ENCODE measurements at regions not wholly inside any gene's neighbourhood (a gene's known extent, or its start where the extent isn't known, plus 50 kb on each side); places are given as distances from the start of the nearest gene placed in this dataset.

DNA sequence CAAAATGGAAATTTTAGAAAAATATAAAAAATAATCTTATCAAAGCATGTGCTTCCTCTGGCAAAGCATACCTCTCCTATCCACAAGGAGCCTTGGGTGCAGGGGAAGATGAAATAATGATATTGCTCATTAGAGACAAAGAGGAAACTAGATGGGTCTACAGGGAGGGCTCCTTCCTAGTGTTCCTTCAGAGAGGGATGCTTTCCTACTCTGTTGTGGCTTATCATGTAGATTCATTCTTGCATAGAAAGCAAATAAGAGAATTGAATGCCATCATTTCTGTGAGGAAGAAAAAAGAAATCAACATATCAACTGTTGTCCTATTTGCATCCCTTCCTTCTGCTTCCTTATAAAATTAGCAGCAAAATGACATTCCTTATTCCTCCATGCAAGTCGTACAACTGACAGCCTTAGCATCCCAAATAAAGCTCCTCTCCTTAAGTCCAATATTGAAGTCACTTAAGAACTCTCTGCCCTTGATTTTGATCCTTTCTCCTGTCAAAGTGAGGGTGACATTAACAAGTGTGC lies 543.9 kb upstream of the PLXNA2 start:
- DNase-seq (ENCODE audit: low read depth, low spot score) (no peak), ATAC-seq (no peak)
- Histone ChIP-seq H3K27me3 (ENCODE audit: control insufficient read depth, insufficient read depth, low read length) (no peaks in the 10 kb centered on the region), H3K4me1 (ENCODE audit: control insufficient read depth, insufficient read depth, low read length) (no peaks in the 10 kb centered on the region), H3K9me3 (ENCODE audit: control insufficient read depth, insufficient read depth, low read depth, low read length) (no peaks in the 10 kb centered on the region), H3K27ac (ENCODE audit: low read length) (no peak overlapping the region), H3K36me3 (ENCODE audit: control insufficient read depth, insufficient read depth, low read length) (no peaks in the 10 kb centered on the region), H3K4me3 (ENCODE audit: low read depth in 2 of 2, low read length in 2 of 2) (no peak overlapping the region)
- POLR2A ChIA-PET: no interaction called here
- no peak for TF ChIP-seq SIN3A (IDR thresholded peaks at IDR 0.05; ENCODE audit: borderline replicate concordance, insufficient read depth, low read depth, low read length)
- in situ Hi-C loops (cut with HindIII; ENCODE audit: low pct_unique_long_range_greater_than_20kb, low sequenced_read_pairs) (no loop called here), intact Hi-C loops (cut with micrococcal nuclease; ENCODE audit: unreplicated experiment) (no loop called here)
- BruUV-seq (replicated peaks): no TSS peak
- CTCF ChIA-PET: no interaction called here

DNA sequence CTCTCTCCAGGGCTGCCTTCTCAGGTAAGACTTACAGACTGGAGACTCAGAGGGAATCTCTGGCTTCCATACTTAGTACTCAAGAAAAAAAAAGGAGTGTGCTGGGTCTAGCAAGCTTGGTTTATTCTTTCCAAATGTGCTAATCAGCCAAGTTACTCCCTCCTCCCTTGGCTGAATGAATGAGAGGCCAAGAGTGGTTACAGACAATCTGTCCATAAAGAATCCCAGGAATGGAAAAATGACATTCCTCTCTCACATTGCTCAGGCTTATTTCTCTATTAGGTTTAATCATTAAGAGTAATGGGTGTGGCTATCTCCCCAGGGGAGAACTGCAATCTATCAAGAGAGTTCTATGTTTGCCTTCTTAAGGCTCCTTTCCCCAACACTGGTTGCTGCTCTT lies 547.3 kb upstream of the PLXNA2 start:
- ATAC-seq (no peak), DNase-seq (ENCODE audit: low read depth, low spot score) (no peak)
- intact Hi-C loops (cut with micrococcal nuclease; ENCODE audit: unreplicated experiment): no loop called here
- in situ Hi-C loops (cut with HindIII; ENCODE audit: low pct_unique_long_range_greater_than_20kb, low sequenced_read_pairs): no loop called here
- Histone ChIP-seq H3K27ac (ENCODE audit: low read length) (no peak overlapping the region), H3K4me1 (ENCODE audit: control insufficient read depth, insufficient read depth, low read length) (no peaks in the 10 kb centered on the region), H3K27me3 (ENCODE audit: control insufficient read depth, insufficient read depth, low read length) (no peaks in the 10 kb centered on the region), H3K36me3 (ENCODE audit: control insufficient read depth, insufficient read depth, low read length) (no peaks in the 10 kb centered on the region), H3K9me3 (ENCODE audit: control insufficient read depth, insufficient read depth, low read depth, low read length) (no peaks in the 10 kb centered on the region), H3K4me3 (ENCODE audit: low read depth in 2 of 2, low read length in 2 of 2) (no peak overlapping the region)
- BruUV-seq (replicated peaks): no TSS peak
- POLR2A ChIA-PET: no interaction called here
- no peak for TF ChIP-seq SIN3A (IDR thresholded peaks at IDR 0.05; ENCODE audit: borderline replicate concordance, insufficient read depth, low read depth, low read length)
- TF ChIP-seq, protein P1, sequence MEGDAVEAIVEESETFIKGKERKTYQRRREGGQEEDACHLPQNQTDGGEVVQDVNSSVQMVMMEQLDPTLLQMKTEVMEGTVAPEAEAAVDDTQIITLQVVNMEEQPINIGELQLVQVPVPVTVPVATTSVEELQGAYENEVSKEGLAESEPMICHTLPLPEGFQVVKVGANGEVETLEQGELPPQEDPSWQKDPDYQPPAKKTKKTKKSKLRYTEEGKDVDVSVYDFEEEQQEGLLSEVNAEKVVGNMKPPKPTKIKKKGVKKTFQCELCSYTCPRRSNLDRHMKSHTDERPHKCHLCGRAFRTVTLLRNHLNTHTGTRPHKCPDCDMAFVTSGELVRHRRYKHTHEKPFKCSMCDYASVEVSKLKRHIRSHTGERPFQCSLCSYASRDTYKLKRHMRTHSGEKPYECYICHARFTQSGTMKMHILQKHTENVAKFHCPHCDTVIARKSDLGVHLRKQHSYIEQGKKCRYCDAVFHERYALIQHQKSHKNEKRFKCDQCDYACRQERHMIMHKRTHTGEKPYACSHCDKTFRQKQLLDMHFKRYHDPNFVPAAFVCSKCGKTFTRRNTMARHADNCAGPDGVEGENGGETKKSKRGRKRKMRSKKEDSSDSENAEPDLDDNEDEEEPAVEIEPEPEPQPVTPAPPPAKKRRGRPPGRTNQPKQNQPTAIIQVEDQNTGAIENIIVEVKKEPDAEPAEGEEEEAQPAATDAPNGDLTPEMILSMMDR (IDR thresholded peaks at IDR 0.05): no peak
- no peak for TF ChIP-seq POLR2AphosphoS5 (IDR thresholded peaks at IDR 0.05; ENCODE audit: low read depth, low read length)
- TF ChIP-seq TCF7L2 (IDR thresholded peaks at IDR 0.05; ENCODE audit: low read depth, low read length): no peak
- TF ChIP-seq, protein P2, sequence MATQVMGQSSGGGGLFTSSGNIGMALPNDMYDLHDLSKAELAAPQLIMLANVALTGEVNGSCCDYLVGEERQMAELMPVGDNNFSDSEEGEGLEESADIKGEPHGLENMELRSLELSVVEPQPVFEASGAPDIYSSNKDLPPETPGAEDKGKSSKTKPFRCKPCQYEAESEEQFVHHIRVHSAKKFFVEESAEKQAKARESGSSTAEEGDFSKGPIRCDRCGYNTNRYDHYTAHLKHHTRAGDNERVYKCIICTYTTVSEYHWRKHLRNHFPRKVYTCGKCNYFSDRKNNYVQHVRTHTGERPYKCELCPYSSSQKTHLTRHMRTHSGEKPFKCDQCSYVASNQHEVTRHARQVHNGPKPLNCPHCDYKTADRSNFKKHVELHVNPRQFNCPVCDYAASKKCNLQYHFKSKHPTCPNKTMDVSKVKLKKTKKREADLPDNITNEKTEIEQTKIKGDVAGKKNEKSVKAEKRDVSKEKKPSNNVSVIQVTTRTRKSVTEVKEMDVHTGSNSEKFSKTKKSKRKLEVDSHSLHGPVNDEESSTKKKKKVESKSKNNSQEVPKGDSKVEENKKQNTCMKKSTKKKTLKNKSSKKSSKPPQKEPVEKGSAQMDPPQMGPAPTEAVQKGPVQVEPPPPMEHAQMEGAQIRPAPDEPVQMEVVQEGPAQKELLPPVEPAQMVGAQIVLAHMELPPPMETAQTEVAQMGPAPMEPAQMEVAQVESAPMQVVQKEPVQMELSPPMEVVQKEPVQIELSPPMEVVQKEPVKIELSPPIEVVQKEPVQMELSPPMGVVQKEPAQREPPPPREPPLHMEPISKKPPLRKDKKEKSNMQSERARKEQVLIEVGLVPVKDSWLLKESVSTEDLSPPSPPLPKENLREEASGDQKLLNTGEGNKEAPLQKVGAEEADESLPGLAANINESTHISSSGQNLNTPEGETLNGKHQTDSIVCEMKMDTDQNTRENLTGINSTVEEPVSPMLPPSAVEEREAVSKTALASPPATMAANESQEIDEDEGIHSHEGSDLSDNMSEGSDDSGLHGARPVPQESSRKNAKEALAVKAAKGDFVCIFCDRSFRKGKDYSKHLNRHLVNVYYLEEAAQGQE (IDR thresholded peaks at IDR 0.05; ENCODE audit: insufficient read depth in 1 of 2, low read depth in 2 of 2, low read length in 1 of 2): no peak
- CTCF ChIA-PET: no interaction called here

DNA sequence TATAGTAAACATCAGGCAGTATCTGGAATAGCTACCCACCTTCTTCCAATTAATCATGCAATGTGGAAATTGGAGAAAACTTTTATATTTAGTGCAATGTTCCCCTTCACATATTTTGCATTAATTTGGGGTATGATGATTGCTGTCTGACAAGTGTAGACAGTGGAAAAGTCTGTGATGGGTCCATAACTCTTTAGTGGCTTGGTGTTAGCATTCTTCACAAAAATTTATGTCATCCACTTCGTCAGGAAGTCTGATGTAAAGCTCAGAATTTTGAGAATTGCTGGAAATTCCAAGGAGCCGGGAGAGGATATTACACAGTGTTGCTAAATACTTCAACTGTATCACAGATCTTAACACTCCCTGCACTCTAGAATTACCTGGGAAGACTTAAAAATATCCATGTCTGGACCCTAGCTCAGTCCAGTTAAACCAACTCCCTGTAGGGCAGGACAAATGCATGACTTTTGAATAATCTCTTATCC lies 549.7 kb upstream of the PLXNA2 start:
- H3K27me3 ChIP-seq (ENCODE audit: control insufficient read depth, insufficient read depth, low read length): no peaks in the 10 kb centered on the region
- intact Hi-C loops (cut with micrococcal nuclease; ENCODE audit: unreplicated experiment) (no loop called here), in situ Hi-C loops (cut with HindIII; ENCODE audit: low pct_unique_long_range_greater_than_20kb, low sequenced_read_pairs) (no loop called here)
- H3K9me3 ChIP-seq (ENCODE audit: control insufficient read depth, insufficient read depth, low read depth, low read length): no peaks in the 10 kb centered on the region
- DNase-seq (ENCODE audit: low read depth, low spot score): no peak
- no TSS peak for BruUV-seq (replicated peaks)
- no peaks in the 10 kb centered on the region for H3K36me3 ChIP-seq (ENCODE audit: control insufficient read depth, insufficient read depth, low read length)
- H3K27ac ChIP-seq (ENCODE audit: low read length): no peak overlapping the region
- no peak overlapping the region for H3K4me3 ChIP-seq (ENCODE audit: low read depth in 2 of 2, low read length in 2 of 2)
- CTCF ChIA-PET: no interaction called here
- no peak for ATAC-seq
- TF ChIP-seq TCF7L2 (IDR thresholded peaks at IDR 0.05; ENCODE audit: low read depth, low read length): no peak
- TF ChIP-seq, protein P2 (IDR thresholded peaks at IDR 0.05; ENCODE audit: insufficient read depth in 1 of 2, low read depth in 2 of 2, low read length in 1 of 2): no peak
- TF ChIP-seq, protein P1 (IDR thresholded peaks at IDR 0.05): no peak
- TF ChIP-seq POLR2AphosphoS5 (IDR thresholded peaks at IDR 0.05; ENCODE audit: low read depth, low read length): no peak
- TF ChIP-seq SIN3A (IDR thresholded peaks at IDR 0.05; ENCODE audit: borderline replicate concordance, insufficient read depth, low read depth, low read length): no peak
- POLR2A ChIA-PET: no interaction called here
- H3K4me1 ChIP-seq (ENCODE audit: control insufficient read depth, insufficient read depth, low read length): no peaks in the 10 kb centered on the region
